Spleen (tissue), 11 donors: ENCODE measurements at regions not wholly inside any gene's neighbourhood (a gene's known extent, or its start where the extent isn't known, plus 50 kb on each side); places are given as distances from the start of the nearest gene placed in this dataset.

Experiments
- DNase-seq: peaks from one replicate; pipeline ENCODE4 v3.0.0-alpha.2; 2020
- H3K27ac ChIP-seq, 8 donors: fragments of 200-600 bp; sonication (generic) in 7 of 8; 1 replicate in 4 of 8; 2 replicates in 4 of 8; pipeline versions ENCODE4 v1.5.0 to v1.8.0; 2016 to 2021; ENCODE audit warnings: inconsistent platforms in 4 of 8, mild to moderate bottlenecking in 4 of 8, moderate library complexity in 1 of 8
- H3K27me3 ChIP-seq, 7 donors: fragments of 200-600 bp; sonication (generic) in 6 of 7; replicated peaks in 1 of 7; 1 replicate in 4 of 7; 2 replicates in 3 of 7; pipeline versions ENCODE4 v1.5.0 to v1.8.0; 2016 to 2021; ENCODE audit warnings: inconsistent platforms in 3 of 7, mild to moderate bottlenecking in 1 of 7
- H3K36me3 ChIP-seq, 6 donors: fragments of 200-600 bp; sonication (generic) in 5 of 6; 1 replicate in 4 of 6; 2 replicates in 2 of 6; pipeline versions ENCODE4 v1.5.0 to v1.8.0; 2016 to 2021; ENCODE audit warnings: inconsistent platforms in 2 of 6
- H3K4me1 ChIP-seq, 6 donors: fragments of 200-600 bp; sonication (generic) in 5 of 6; 1 replicate in 3 of 6; 2 replicates in 3 of 6; pipeline versions ENCODE4 v1.5.0 to v1.8.0; 2016 to 2021; ENCODE audit warnings: inconsistent platforms in 3 of 6
- H3K4me3 ChIP-seq, 8 donors: fragments of 200-600 bp; sonication (generic) in 7 of 8; 1 replicate in 4 of 8; 2 replicates in 4 of 8; pipeline versions ENCODE4 v1.5.0 to v1.8.0; 2016 to 2021; ENCODE audit warnings: inconsistent platforms in 4 of 8, mild to moderate bottlenecking in 4 of 8, moderate library complexity in 2 of 8
- H3K9me3 ChIP-seq, 8 donors: fragments of 200-600 bp; sonication (generic) in 7 of 8; 1 replicate in 4 of 8; 2 replicates in 4 of 8; pipeline versions ENCODE4 v1.5.0 to v1.8.0; 2016 to 2021; ENCODE audit warnings: inconsistent platforms in 4 of 8
- POLR2A ChIP-seq, 3 donors: fragments of 450-650 bp; IDR thresholded peaks; one replicate each; pipeline ENCODE4 v1.5.1; 2017; ENCODE audit warnings: antibody characterized with exemption in 3 of 3, mild to moderate bottlenecking in 1 of 3
- POLR2AphosphoS5 ChIP-seq, 3 donors: sonication (generic); formaldehyde crosslinking; IDR thresholded peaks; one replicate each; pipeline ENCODE4 v1.5.1; 2017; ENCODE audit warnings: antibody characterized with exemption in 3 of 3
- WGBS, 5 donors: extraction: QIAGEN DNeasy Blood & Tissue Kit in 3 of 5; methylation state at CpG; one replicate each; pipeline versions ENCODE4 v1.1.5 to v1.1.7; 2013 to 2018; 5-methylcytosine and 5-hydroxymethylcytosine counted together
- intact Hi-C: fragments of 100-400 bp; cut with DNase I; formaldehyde crosslinking; loops from one replicate; pipeline ENCODE4 v1.15.0; 2023; ENCODE audit warnings: low total_unique reads
- TF ChIP-seq, protein P1 (sequence below), 11 experiments: fragments of 200-600 bp in 7 of 11; fragments of 450-650 bp in 4 of 11; sonication (generic) in 4 of 11; IDR thresholded peaks in 8 of 11; conservative IDR thresholded peaks in 3 of 11; 1 replicate in 7 of 11; 2 replicates in 4 of 11; pipeline versions ENCODE4 v1.4.0 to v1.8.0; 2016 to 2021; ENCODE audit warnings: antibody characterized with exemption in 11 of 11, inconsistent platforms in 4 of 11, mild to moderate bottlenecking in 1 of 11
- donor health status: healthy with polysubstance abuse.
- donor health status: DM: no; HTN: no; CAD: no; lungs with moderate emphysema.
- donor health status: DM: no; HTN: no; CAD: no.
- donor health status: Bipolar disorder and iron deficiency.
- donor health status: healthy.
- donor health status: DM: no; HTN: no; CAD: no.
- donor health status: DM: yes; HTN: yes; CAD: no.

DNA sequence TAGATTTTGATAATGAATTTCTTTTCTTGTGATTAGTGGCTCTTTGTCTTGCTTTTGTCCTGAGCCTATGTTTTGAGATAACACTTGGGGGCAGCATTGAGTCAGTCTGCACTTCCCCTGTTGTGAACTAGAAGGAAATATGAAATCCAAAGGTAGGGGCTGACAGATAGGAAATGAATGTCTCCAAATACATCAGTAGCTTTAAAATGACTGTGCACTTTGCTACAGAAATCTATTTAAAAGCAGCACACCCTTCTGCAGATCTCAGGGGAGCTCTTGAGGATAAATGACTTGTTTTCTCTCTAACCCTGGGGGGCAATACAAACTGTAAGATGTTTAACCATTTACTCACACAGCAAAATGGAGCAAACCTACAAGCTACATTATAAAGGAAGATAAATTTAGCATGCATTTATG, 176.0 kb upstream of the MYO3A start:
- no peaks in the 10 kb centered on the region for H3K4me1 ChIP-seq
- H3K4me3 ChIP-seq, result no peak overlapping the region
- intact Hi-C loops, result no loop called here
- H3K9me3 ChIP-seq, result no peaks in the 10 kb centered on the region
- no peak overlapping the region for H3K27ac ChIP-seq
- H3K27me3 ChIP-seq, result peaks cover 0 to 5% (median 0%) of the 10 kb centered on the region in 7 donors
- no peaks in the 10 kb centered on the region for H3K36me3 ChIP-seq
- no peak for TF ChIP-seq POLR2A (IDR thresholded peaks at IDR 0.05)
- TF ChIP-seq, protein P1, sequence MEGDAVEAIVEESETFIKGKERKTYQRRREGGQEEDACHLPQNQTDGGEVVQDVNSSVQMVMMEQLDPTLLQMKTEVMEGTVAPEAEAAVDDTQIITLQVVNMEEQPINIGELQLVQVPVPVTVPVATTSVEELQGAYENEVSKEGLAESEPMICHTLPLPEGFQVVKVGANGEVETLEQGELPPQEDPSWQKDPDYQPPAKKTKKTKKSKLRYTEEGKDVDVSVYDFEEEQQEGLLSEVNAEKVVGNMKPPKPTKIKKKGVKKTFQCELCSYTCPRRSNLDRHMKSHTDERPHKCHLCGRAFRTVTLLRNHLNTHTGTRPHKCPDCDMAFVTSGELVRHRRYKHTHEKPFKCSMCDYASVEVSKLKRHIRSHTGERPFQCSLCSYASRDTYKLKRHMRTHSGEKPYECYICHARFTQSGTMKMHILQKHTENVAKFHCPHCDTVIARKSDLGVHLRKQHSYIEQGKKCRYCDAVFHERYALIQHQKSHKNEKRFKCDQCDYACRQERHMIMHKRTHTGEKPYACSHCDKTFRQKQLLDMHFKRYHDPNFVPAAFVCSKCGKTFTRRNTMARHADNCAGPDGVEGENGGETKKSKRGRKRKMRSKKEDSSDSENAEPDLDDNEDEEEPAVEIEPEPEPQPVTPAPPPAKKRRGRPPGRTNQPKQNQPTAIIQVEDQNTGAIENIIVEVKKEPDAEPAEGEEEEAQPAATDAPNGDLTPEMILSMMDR (IDR thresholded peaks at IDR 0.05 in 8 of 11, conservative IDR thresholded peaks at IDR 0.05 in 3 of 11), result peak in 2 of 11 experiments; percentile 16 to 22
- DNase-seq, result no peak

DNA sequence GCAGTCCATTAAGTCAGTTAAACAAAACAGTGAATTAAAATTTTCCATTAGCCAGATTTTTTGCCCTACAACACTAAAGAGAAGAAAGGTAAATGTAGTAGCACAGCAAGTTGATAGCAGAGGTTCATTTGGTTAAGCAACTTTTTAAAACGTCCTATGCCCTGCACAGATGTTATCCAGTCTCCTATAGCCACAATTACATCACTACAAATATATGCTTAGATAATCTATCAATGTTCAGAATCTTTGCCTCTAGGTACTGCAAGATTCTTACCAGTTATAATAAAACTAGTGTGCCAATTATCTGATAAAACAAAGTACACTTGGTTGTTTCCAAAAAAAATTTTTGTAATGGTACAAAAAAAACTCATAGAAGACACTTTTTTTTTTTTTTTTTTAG, 175.5 kb upstream of the MYO3A start:
- Histone ChIP-seq H3K27ac (no peak overlapping the region), H3K4me1 (no peaks in the 10 kb centered on the region), H3K27me3 (peaks cover 0 to 10% (median 0%) of the 10 kb centered on the region in 7 donors), H3K9me3 (no peaks in the 10 kb centered on the region), H3K4me3 (no peak overlapping the region), H3K36me3 (no peaks in the 10 kb centered on the region)
- intact Hi-C loops, result no loop called here
- 26 to 52% (median 36%) methylated on average over 1 of the region's 1 CpG for WGBS, 5 donors
- TF ChIP-seq, protein P1 (IDR thresholded peaks at IDR 0.05 in 8 of 11, conservative IDR thresholded peaks at IDR 0.05 in 3 of 11), result no peak
- TF ChIP-seq POLR2AphosphoS5 (IDR thresholded peaks at IDR 0.05), result no peak
- no peak for TF ChIP-seq POLR2A (IDR thresholded peaks at IDR 0.05)
- no peak for DNase-seq

- TF ChIP-seq POLR2AphosphoS5 (IDR thresholded peaks at IDR 0.05) (no peak), POLR2A (IDR thresholded peaks at IDR 0.05) (no peak)
- TF ChIP-seq, protein P1 (IDR thresholded peaks at IDR 0.05 in 8 of 11, conservative IDR thresholded peaks at IDR 0.05 in 3 of 11), result no peak
- intact Hi-C loops, result no loop called here
These were observed 172.1 kb upstream of the MYO3A start for GRCh38 chr10:25761937-25762336.

DNA sequence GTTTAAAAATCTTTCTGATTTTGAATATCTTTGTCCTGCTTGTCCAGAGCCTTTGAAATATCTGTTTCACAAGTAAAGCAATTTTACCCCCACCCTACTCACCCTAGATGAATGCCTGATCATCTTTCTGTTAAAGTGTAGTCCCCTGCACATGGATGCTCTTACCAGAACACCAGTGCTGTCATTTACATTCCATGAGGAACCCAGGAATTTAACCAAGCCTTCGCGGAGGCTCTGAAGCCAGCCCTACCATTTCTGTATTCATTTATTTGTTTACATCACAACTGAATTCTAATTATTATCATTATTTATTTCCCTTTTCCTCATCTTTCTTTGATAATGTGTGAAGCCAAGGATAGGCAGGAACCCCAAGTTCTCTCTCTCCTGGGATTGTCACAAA, 167.8 kb upstream of the MYO3A start:
- Histone ChIP-seq H3K36me3 (no peaks in the 10 kb centered on the region), H3K9me3 (no peaks in the 10 kb centered on the region), H3K4me3 (no peak overlapping the region), H3K27me3 (peaks cover 0 to 30% (median 0%) of the 10 kb centered on the region in 7 donors), H3K27ac (no peak overlapping the region), H3K4me1 (no peaks in the 10 kb centered on the region)
- intact Hi-C loops, result no loop called here
- no peak for DNase-seq
- WGBS, 5 donors, result 51 to 73% (median 60%) methylated on average over 2 of the region's 2 CpGs
- TF ChIP-seq, protein P1 (IDR thresholded peaks at IDR 0.05 in 8 of 11, conservative IDR thresholded peaks at IDR 0.05 in 3 of 11), result no peak
- no peak for TF ChIP-seq POLR2AphosphoS5 (IDR thresholded peaks at IDR 0.05)
- TF ChIP-seq POLR2A (IDR thresholded peaks at IDR 0.05), result no peak

More at GRCh38 chr10:25761937-25762336, 172.1 kb upstream of the MYO3A start:
- H3K27ac ChIP-seq, result no peak overlapping the region
- H3K36me3 ChIP-seq, result no peaks in the 10 kb centered on the region
- no peaks in the 10 kb centered on the region for H3K4me1 ChIP-seq
- H3K4me3 ChIP-seq, result no peak overlapping the region
- 68 to 89% (median 82%) methylated on average over 4 of the region's 4 CpGs for WGBS, 5 donors
- H3K9me3 ChIP-seq, result no peaks in the 10 kb centered on the region
- H3K27me3 ChIP-seq, result peaks cover 0 to 14% (median 0%) of the 10 kb centered on the region in 7 donors
- DNase-seq, result no peak
